HG03575 (cell line): ENCODE measurements at regions not wholly inside any gene's neighbourhood (a gene's known extent, or its start where the extent isn't known, plus 50 kb on each side); places are given as distances from the start of the nearest gene placed in this dataset.

ENCODE experiments used
- ATAC-seq: cut with Tn5 transposase; IDR thresholded peaks from one replicate; pipeline ENCODE4 v1.9.1; 2021; ENCODE audit not compliant: unreplicated experiment, insufficient number of reproducible peaks, low FRiP score; ENCODE audit errors: extremely low read depth

DNA sequence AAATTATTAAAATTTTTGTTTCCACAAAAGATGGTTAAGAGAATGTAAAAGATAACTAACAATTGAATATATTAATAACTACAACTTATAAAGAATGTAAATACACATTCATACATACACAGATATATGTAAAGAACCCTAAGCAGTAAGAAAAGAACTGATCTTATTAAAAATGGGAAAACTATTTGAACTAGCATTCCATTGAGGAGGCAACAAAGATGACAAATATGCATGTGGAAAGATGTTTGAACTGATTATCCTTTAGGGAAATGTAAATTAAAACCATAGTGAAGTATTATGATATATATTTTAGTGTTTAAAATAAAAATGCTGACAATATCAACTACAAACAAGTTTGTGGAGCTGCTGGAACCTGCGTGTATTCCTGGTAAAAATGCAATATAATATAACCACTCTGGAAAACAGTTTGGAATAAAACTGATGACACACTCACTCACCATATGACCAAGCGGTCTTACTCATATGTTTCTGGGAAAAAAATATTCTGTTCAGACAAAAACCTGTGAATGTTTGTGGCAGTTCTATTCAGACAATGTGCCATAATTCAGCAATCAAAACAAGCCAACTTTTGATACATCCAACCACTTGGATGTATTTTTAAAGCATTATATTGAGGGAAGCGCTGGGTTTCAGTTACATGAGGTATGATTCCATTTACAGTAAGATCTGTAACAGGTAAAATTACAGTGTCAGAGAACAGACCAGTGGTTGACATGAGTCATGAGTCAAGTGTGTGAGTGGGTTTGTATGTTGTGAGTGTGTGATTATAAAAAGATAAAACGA is 694.4 kb upstream of the SLITRK5 start:
- no peak for ATAC-seq

DNA sequence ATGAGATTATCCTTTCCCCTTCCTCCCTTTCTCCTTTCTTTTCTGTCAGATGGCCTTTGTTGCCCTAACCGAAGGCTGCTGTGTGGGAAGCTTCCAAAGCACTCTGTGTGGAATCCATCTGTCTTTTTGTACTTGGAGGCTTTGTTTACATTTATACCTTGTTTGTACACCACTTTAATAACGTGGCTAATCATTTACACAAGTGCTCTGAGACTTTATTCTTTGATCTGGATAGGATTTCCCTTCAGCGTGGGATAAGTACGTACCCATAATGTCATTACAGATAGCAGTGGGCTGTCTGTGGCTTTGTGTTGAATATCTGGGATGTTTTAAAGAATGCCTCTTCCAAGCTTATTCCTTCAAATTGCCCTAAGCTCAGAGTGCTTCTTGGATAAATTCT is 684.7 kb upstream of the SLITRK5 start:
- ATAC-seq, result no peak

DNA sequence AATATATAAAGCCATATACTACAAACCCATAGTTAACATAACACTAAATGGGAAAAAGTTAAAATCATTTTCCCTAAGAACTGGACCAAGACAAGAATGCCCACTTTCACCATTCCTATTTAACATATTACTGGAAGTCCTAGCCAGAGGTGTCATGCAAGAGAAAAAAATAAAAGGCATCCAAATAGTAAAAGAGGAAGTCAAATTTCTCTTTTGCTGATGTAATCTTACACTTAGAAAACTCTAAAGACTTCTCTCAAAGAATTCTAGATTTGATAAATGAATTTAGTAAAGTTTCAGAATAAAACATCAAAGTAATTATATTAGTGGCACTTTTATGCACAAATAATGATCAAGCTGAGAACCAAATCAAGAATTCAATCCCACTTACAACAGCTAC is 678.9 kb upstream of the SLITRK5 start:
- ATAC-seq, result no peak

DNA sequence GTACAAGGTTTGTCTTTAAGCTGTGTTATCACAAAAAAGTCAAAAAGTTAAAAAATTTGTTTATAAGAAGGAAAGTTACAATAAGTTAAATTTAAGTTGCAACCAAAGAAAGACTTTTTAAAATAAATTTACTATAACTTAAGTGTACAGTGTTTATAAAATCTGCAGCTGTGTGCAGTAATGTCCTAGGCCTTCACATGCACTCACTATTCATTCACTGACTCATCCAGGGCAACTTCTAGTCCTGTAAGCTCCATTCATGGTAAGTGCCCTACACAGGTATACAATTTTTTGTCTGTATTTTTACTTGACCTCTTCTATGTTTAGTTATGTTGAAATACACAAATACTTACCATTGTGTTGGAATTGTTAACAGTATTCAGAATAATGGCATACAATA is 667.9 kb upstream of the SLITRK5 start:
- no peak for ATAC-seq

DNA sequence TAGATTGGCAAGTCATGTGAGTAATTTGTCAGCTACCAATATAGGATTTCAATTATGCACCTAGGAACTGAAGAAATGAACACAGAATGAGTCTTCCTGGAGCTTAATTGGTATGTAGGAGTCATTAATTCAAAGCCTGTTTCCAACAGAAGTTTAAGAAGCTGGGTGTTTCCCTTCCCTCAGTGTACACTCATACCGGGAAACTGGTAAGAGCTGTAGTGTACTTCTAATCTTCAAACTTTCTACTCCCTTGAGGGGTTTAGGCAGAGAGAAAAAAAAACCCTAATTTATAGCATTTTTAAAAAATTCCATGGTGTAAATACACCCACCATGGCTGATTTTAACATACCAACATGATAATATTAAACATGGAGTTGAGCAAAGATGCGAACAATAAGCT is 665.7 kb upstream of the SLITRK5 start:
- ATAC-seq, result no peak

DNA sequence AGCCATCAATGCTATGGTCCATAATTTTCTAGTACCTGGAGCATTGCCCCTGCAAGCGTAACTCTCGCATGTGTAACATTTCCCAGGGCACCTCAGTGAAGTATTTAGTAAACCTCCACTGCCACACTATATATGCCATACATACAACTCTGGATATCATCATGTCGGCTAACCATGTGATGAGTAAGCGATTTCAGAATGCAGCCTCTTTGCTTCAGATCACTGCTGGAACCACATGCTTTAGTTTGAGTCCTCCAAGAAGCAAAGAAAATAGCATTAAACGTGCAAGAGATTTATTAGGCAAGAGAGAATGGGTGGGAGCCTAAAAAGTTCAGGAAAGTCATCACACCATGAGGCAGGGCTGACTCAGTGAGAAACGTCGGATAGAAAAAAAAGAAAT is 635.6 kb upstream of the SLITRK5 start:
- ATAC-seq, result no peak

DNA sequence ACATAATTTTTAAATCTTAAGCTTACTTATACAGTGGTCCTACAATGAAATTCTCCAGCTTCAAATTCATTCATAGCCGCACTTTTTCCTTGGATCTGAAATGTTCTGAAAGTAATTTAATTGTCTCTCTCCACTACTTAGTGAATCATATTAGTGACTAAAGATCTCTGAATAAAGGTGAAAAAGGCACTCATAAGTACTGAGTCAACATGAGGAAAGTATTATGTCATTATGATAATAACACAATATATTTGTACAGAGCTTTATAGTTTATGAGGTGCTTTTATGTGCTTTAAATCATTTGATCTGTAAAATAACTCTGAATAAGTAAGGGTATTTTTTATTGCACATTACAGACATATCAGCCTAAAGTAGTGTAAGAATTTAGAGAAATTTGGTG is 628.2 kb upstream of the SLITRK5 start:
- ATAC-seq, result no peak

DNA sequence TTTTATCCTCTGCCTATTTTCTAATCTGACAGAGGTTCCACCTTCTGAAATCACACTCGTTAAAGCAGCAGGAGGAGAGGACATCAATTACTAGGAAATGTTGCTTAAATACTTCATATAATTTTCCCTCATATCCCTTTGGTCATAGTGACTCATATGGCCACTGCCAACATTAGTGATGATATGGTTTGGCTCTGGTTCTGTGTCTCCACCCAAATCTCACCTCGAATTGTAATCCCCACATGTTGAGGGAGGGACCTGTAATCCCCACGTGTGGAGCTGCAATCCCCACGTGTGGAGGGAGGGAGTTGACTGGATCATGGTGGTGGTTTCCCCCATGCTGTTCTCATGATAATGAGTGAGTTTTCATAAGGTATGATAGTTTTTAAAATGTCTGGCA is 618.4 kb upstream of the SLITRK5 start:
- ATAC-seq, result no peak

DNA sequence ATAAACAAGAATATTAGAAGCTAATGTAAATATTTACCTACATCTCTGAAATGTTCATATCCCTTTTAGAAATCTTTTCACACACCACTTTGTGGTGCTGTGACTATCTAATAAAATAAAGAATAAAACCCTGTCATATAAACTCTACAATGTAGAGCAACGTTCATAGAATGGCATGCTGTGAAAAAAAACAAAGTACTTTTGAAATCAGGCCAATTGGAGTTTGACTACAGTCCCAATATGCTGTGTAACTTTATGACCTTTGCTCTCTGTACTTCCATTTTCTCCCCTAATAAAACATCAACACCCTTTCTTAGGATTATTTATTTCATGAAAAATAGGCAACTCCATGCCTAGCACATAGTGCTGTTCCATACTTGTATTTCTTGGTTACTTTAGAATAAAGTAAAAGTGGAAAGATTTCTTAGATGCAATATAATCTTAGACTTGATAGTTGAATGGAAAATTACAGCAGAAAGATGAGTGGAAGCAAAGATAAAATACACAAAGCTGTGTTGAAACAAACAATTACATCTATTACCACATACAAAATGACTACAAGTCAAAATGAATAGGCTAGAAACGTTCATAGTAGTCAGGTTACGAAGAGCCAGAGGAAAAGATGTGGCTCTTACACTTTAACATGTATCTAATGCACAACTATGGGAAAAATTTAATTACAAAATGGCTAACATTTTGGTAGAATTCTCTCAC is 613.2 kb upstream of the SLITRK5 start:
- ATAC-seq, result no peak

DNA sequence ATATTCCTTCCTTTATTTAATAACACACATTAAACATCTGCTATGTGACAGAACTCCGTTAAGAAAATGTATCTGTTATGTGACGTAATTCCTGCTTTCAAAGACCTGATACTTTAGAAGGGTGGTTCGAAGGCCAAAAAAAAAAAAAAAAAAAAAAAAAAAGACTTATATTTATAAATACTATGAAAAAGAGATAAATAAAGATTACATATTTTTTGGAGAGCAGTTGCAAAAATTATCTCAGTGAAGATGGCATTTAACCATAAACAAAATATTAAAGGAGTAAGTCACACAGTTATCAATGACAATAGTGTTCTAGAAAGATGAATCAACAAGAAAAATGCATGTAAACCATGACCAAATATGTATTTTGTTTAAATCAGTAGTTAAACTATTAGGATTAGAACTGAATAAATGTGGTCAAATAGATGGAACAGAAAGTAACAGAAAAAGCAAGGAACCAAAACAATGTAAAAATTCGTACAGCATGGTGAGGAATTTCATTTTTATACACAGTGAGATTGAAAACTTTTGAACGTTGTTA is 612.3 kb upstream of the SLITRK5 start:
- ATAC-seq, result no peak

DNA sequence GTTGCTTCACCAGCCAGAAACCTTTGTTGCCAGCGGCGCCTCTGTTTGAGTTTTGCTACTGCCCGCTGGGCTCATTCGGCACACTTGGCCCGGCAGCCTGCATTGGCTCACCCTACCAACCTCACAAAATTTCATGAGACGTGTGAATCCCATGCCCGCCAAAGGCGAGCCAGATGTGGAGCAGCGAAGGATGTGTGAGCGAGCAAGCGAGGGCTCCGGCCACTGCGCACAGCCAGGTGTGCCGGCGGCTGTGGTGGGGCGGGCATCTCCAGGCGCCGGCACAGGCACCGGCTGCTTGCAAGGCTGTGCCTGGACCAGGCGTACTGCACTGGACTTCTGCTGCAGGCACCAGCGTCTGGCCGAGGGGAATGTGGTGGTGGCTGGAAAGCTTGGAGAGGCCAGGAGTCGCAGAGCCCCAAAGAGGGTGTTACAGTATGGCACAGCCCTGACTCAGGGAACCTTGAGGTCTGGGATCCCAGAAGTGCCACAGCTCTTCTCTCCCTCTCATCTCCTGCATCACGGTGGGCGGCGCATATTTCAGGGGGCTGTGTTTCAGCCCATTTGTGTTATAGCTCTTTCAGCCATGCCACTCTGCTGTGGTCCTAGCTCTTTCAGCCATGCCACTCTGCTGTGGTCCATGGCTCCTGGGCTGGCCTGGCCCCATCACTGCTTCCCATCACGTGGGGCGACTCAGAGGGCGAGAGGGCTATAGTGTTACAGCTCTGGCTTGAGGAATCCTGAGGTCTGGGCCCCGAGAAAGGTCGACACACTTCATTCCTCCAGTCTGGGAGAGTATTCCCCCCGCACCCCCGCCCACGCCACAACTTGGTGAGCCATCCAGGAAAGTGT is 592.0 kb upstream of the SLITRK5 start:
- ATAC-seq, result no peak

DNA sequence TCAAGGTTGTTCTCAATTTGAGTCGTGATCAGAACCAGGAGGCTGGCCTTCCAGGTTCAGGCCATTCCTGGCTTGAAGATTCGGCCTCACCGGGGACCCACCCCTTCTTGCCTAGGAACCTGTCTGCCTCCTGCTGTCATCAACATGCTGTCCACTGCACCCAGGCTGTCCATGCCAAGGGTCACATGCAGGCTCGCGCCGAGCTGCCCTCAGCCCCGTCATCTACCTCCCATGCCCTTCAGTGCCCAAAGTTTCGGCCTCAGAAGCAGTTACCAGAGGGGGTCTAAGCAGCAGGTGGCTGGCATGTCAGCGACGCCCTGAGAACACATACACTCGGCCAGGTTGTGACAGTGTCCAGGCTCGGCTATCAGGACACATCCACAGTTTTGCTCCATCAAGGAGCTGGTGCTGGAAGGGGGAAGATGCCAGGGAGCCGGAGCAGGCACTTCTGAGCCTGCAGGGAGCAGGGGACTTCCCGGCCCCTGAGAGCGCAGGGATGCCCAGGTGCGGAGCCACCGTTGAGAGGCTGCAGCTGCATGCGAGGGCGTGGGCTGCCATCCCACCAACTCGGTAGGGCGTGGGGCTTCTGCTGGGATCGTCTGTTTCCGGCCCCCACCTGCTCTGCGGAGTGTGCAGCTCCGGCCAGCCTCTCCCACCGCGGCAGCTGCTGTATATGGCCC is 590.9 kb upstream of the SLITRK5 start:
- ATAC-seq, result no peak

DNA sequence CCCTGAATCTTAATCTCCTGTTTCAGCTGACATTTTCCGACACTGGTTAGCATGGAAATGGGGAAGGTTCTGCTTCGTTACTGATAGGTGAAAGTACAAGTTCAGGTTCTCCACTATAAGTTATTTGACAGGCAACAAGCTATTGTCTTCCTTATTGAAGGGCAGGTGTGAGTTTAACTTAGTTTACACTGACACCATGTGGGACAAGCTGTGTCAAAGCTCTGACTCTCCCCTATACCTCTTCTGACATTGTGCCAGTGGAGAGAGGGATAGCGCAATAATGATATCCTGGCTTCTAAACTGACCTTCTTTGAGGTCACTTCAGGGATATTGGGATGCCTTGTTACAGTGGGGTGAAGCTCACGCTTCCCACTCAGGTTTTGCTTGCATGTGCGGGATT is 587.0 kb upstream of the SLITRK5 start:
- no peak for ATAC-seq

DNA sequence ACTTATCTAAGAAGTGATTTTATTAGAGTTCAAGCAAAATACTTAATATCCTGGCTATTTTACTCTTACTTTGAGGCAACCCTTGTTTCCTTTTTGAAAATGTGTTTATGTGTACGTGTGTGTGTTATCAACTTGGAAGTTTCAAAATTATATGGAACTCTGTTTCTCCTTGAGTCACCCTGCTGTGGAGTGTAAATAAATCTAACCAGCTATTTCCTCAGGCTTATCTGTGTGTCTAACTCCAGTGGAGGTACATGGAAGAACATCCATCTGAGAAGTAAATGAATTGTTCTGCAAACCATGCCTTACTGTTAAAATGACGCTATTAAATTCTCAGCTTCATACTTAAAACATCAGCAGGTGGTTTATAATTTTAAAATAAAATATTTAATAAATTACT is 583.4 kb upstream of the SLITRK5 start:
- no peak for ATAC-seq

DNA sequence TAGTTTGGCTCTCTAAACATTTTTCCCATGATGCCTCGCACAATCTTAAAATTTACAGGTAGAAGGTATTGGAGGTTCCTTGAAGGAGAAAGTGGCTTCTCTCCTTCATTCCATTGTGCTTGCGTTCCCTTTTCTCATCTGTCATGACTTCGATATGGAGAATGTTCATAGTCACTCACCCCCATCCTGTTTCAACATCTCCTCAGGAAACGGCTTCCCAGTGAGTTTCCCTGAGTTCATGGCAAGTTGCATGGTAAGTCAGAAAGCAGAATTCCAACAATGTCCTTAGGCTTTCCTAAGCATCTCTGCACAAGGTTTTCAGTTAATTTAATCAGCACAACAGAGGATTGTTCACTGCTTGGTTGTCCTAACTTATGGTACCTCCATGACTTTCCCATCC is 581.8 kb upstream of the SLITRK5 start:
- no peak for ATAC-seq

DNA sequence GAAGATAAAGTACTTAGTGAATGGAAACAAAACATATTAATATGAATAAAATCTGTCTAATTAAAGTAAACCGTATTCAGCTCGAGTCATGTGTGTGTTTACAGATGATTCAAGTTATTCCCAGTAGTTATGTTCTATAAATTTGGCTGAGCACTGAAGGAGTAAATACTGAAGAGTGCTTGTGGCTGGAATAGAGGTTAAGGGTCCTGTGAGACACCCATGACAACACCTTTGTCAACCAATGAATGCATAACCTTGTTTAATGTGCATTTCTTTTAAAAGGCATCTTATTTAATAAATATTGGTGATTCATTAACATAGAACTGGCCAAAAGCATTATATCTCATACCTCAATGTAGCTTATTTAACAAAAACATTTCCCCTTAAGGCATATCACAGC is 577.8 kb upstream of the SLITRK5 start:
- no peak for ATAC-seq

DNA sequence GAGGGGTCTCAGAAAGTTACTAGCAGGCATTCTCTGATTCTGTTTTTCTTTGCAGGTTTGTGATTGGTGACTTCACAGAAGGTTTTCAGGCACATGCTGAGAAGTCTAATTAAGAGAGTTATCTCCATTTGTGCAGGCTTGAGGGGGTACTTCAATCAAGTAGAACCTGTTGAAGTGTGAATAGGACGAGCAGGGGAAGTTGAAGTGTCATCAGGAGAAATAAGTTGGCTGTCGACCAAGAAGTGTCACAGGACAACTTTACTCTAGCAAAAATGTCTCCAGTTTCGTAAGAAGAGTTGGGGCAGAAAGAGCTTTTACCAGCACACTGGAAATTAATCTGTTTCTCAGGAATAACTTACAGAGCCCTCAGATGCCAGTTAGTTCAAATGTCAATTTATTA is 576.5 kb upstream of the SLITRK5 start:
- ATAC-seq, result no peak

DNA sequence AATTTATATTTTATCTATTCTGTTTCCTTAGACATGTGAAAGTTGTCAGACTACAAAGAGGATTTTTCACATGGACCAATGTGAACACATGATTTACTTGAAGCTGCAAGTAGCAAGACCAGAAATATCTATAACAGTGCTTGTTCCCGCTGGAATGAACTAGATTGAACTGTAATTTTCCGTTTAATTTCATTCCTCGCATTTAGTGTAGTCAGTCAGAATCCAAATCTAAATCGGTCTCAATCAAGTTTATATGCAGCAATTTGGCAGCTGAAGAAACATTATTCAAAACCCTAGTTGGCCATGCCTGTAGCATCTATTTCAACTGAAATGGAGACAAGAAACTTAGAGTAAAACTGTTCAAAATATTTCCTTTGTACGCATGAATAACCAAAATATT is 570.7 kb upstream of the SLITRK5 start:
- no peak for ATAC-seq

DNA sequence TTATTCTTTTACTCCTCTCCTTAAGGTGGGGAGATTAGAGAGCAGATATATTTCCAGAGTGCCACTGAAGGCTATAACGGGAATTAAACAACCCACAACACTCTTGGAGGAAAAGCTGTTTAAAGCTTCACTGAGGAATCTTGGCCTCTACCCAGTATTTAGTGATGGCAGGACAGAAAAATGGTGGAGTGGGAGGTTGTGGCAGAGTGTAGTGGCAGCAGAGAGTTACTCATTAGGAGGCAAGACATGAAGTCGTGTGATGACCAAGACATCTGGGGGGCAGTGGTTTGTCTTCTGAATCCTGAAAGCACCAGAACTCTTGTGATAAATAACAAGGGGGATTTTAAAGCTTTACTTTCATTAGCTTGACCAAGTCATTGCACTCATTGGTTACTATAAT is 563.5 kb upstream of the SLITRK5 start:
- no peak for ATAC-seq
